ENCODE measurements at regions not wholly inside any gene's neighbourhood (a gene's known extent, or its start where the extent isn't known, plus 50 kb on each side); places are given as distances from the start of the nearest gene placed in this dataset.
"Not testable (repeated sequence)": the region's sequence is repeated elsewhere in the genome, so short reads cannot be mapped to it uniquely, and the experiment has no call there.

- Histone ChIP-seq H3K4me1 (no peaks in the 10 kb centered on the region), H3K27ac (no peak overlapping the region), H3K27me3 (no peaks in the 10 kb centered on the region), H3K4me3 (no peak overlapping the region), H3K36me3 (no peaks in the 10 kb centered on the region), H3K9me3 (no peaks in the 10 kb centered on the region)
- intact Hi-C loops (cut with DNase I; ENCODE audit: low total_unique reads): no loop called here
- in situ Hi-C loops (cut with MboI; ENCODE audit: low sequenced_read_pairs in 4 of 4): no loop called here
- ATAC-seq: no peak
- DNase-seq: no peak
- TF ChIP-seq CTCF (IDR thresholded peaks at IDR 0.05 in 4 of 5, conservative IDR thresholded peaks at IDR 0.05 in 1 of 5) (no peak), POLR2A (IDR thresholded peaks at IDR 0.05) (no peak)
These were observed 293.9 kb upstream of the DEFB115 start for GRCh38 chr20:30963591-30963990.

- ATAC-seq; H3K27ac ChIP-seq; DNase-seq; in situ Hi-C loops (cut with MboI; ENCODE audit: low sequenced_read_pairs in 4 of 4); intact Hi-C loops (cut with DNase I; ENCODE audit: low total_unique reads); H3K36me3 ChIP-seq; H3K4me1 ChIP-seq; H3K27me3 ChIP-seq; H3K9me3 ChIP-seq; H3K4me3 ChIP-seq: not testable (repeated sequence)
These were observed 281.6 kb upstream of the DEFB115 start for GRCh38 chr20:30975859-30976258.

- no peaks in the 10 kb centered on the region for H3K9me3 ChIP-seq
- TF ChIP-seq POLR2A (IDR thresholded peaks at IDR 0.05) (no peak), CTCF (IDR thresholded peaks at IDR 0.05 in 4 of 5, conservative IDR thresholded peaks at IDR 0.05 in 1 of 5) (no peak)
- DNase-seq (no peak), ATAC-seq (no peak)
- no peak overlapping the region for H3K27ac ChIP-seq
- in situ Hi-C loops (cut with MboI; ENCODE audit: low sequenced_read_pairs in 4 of 4) (no loop called here), intact Hi-C loops (cut with DNase I; ENCODE audit: low total_unique reads) (no loop called here)
- H3K36me3 ChIP-seq: no peaks in the 10 kb centered on the region
- H3K4me3 ChIP-seq: no peak overlapping the region
- no peaks in the 10 kb centered on the region for H3K27me3 ChIP-seq
- H3K4me1 ChIP-seq: no peaks in the 10 kb centered on the region
These were observed 272.1 kb upstream of the DEFB115 start for GRCh38 chr20:30985386-30985785.

Data from gastrocnemius medialis (tissue), 4 donors.